ENCODE measurements at regions not wholly inside any gene's neighbourhood (a gene's known extent, or its start where the extent isn't known, plus 50 kb on each side); places are given as distances from the start of the nearest gene placed in this dataset.

- no peak overlapping the region for H3K4me3 ChIP-seq (replicated peaks in 1 of 2; ENCODE audit: low read depth in 1 of 2, low read length in 2 of 2)
- intact Hi-C loops (cut with micrococcal nuclease): no loop called here
- H3K9me2 ChIP-seq (ENCODE audit: insufficient read depth): no peaks in the 10 kb centered on the region
- peaks cover 0 to 15% of the 10 kb centered on the region in 2 experiments; a peak in 2 of 4 replicates for H3K4me1 ChIP-seq (ENCODE audit: control insufficient read depth in 1 of 2, insufficient read depth in 2 of 2, low read length in 2 of 2)
- no peaks in the 10 kb centered on the region for H3K36me3 ChIP-seq (ENCODE audit: control insufficient read depth in 1 of 2, insufficient read depth in 2 of 2, low read length in 2 of 2)
- H4K20me1 ChIP-seq (ENCODE audit: insufficient read depth): no peaks in the 10 kb centered on the region
- DNase-seq (ENCODE audit: low read depth, low spot score) (peak; percentile 36), ATAC-seq (peak; percentile 57)
- no peak overlapping the region for H3K9ac ChIP-seq (ENCODE audit: low read length)
- no peaks in the 10 kb centered on the region for H3K9me3 ChIP-seq (ENCODE audit: control insufficient read depth in 1 of 2, insufficient read depth in 1 of 2, low read depth in 1 of 2, low read length in 2 of 2)
- TF ChIP-seq POLR2AphosphoS5 (IDR thresholded peaks at IDR 0.05; ENCODE audit: low read depth, low read length): peak; percentile 24; the same call in 1 of the 2 replicates
- TF ChIP-seq ATF3 (IDR thresholded peaks at IDR 0.05): 0 out of 2 replicates have a peak, but pooled peaks have one; percentile 20
- peak; percentile 31; the same call in 1 of the 2 replicates for TF ChIP-seq SRF (IDR thresholded peaks at IDR 0.05; ENCODE audit: low read depth)
- peak; percentile 77 for TF ChIP-seq JUND (IDR thresholded peaks at IDR 0.05)
- TF ChIP-seq POLR2A (IDR thresholded peaks at IDR 0.05; ENCODE audit: borderline replicate concordance, extremely low read depth, insufficient read depth, insufficient read length): no peak
- no peak for TF ChIP-seq EZH2phosphoT487 (IDR thresholded peaks at IDR 0.05; ENCODE audit: borderline replicate concordance)
- TF ChIP-seq FOSL1 (IDR thresholded peaks at IDR 0.05; ENCODE audit: low read depth): peak; percentile 86
- TF ChIP-seq CBX3 (IDR thresholded peaks at IDR 0.05; ENCODE audit: low read depth): peak; percentile 73
- no peak for TF ChIP-seq REST (IDR thresholded peaks at IDR 0.05; ENCODE audit: low read depth)
- TF ChIP-seq SIN3A (IDR thresholded peaks at IDR 0.05; ENCODE audit: low read depth): peak; percentile 70; the same call in 1 of the 2 replicates
- peak; percentile 70 for TF ChIP-seq SP1 (IDR thresholded peaks at IDR 0.05; ENCODE audit: low read depth)
- 0 out of 2 replicates have a peak, but pooled peaks have one; percentile 2 for TF ChIP-seq RAD21 (IDR thresholded peaks at IDR 0.05; ENCODE audit: low read depth)
- BruUV-seq (replicated peaks): no TSS peak
- ChIA-PET RAD21 (ENCODE audit: low non-redundant PET in 1 of 2, low total read pairs in 2 of 2, uncharacterized antibody in 2 of 2, unreplicated experiment in 2 of 2) (no interaction called here), CTCF (no interaction called here), POLR2A (no interaction called here)
- no peak overlapping the region for H2AFZ ChIP-seq (ENCODE audit: low read depth, low read length, poor library complexity, severe bottlenecking)
- no peaks in the 10 kb centered on the region for H3K27me3 ChIP-seq (ENCODE audit: insufficient read depth, low read length)
- H3K4me2 ChIP-seq (ENCODE audit: low read length): peak overlapping the region; percentile 30; the same call in 1 of the 2 replicates
- H3K27ac ChIP-seq (ENCODE audit: low read depth, low read length): no peak overlapping the region
- no peaks in the 10 kb centered on the region for H3K79me2 ChIP-seq (ENCODE audit: insufficient read depth, low read length)
Measured at GRCh38 chr4:102139932-102140331, 205.3 kb downstream of the SLC39A8 start.
